ENCODE measurements at regions not wholly inside any gene's neighbourhood (a gene's known extent, or its start where the extent isn't known, plus 50 kb on each side); places are given as distances from the start of the nearest gene placed in this dataset.

DNA sequence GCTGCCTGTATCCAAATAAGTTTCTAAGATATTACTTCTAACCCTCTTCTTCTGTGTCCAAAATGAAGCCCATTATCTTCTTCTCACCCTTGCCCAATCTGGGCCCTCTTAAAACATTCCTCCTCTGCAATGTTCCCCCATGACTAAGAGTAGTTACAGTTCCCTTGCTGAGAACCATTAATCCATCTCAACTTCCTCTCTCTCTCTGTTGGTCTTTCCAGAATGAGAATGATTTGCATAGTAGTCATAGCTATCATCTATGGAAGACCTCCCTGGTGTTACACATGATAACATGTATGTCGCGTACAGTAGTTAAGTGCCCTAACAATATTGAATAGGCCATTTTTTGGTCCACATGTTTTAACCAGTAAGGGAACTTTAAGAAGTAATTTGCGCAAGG is 177.9 kb downstream of the ANXA2 start:
- no peaks in the 10 kb centered on the region for H3F3A ChIP-seq (ENCODE audit: insufficient read depth, low read length)
- no peak for DNase-seq
- H3K9ac ChIP-seq (ENCODE audit: low read length): no peak overlapping the region
- no peak overlapping the region for H3K4me2 ChIP-seq (ENCODE audit: low read depth, low read length)
- no peaks in the 10 kb centered on the region for H3K4me1 ChIP-seq (ENCODE audit: low read length)
- H3K9me2 ChIP-seq (replicated peaks; ENCODE audit: insufficient read depth, low read length): no peaks in the 10 kb centered on the region
- H4K20me1 ChIP-seq (ENCODE audit: insufficient read depth, low read length): no peaks in the 10 kb centered on the region
- no peak overlapping the region for H3K4me3 ChIP-seq (ENCODE audit: low read length)
- TF ChIP-seq EZH2 (optimal IDR thresholded peaks at IDR 0.05; ENCODE audit: low read depth, low read length) (no peak), EZH2phosphoT487 (IDR thresholded peaks at IDR 0.05; ENCODE audit: low read length) (no peak)
- TF ChIP-seq, protein P1, sequence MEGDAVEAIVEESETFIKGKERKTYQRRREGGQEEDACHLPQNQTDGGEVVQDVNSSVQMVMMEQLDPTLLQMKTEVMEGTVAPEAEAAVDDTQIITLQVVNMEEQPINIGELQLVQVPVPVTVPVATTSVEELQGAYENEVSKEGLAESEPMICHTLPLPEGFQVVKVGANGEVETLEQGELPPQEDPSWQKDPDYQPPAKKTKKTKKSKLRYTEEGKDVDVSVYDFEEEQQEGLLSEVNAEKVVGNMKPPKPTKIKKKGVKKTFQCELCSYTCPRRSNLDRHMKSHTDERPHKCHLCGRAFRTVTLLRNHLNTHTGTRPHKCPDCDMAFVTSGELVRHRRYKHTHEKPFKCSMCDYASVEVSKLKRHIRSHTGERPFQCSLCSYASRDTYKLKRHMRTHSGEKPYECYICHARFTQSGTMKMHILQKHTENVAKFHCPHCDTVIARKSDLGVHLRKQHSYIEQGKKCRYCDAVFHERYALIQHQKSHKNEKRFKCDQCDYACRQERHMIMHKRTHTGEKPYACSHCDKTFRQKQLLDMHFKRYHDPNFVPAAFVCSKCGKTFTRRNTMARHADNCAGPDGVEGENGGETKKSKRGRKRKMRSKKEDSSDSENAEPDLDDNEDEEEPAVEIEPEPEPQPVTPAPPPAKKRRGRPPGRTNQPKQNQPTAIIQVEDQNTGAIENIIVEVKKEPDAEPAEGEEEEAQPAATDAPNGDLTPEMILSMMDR (IDR thresholded peaks at IDR 0.05; ENCODE audit: low read length): no peak
- no peak overlapping the region for H2AFZ ChIP-seq (ENCODE audit: low read length)
- no peaks in the 10 kb centered on the region for H3K27me3 ChIP-seq (replicated peaks; ENCODE audit: insufficient read depth, low read length)
- H3K79me2 ChIP-seq (ENCODE audit: low read length): no peaks in the 10 kb centered on the region
- H3K36me3 ChIP-seq (replicated peaks; ENCODE audit: insufficient read depth, low read length): no peaks in the 10 kb centered on the region
- no peak overlapping the region for H3K27ac ChIP-seq (ENCODE audit: low read length)
- H3K9me3 ChIP-seq (replicated peaks; ENCODE audit: insufficient read depth, low read length): no peaks in the 10 kb centered on the region

DNA sequence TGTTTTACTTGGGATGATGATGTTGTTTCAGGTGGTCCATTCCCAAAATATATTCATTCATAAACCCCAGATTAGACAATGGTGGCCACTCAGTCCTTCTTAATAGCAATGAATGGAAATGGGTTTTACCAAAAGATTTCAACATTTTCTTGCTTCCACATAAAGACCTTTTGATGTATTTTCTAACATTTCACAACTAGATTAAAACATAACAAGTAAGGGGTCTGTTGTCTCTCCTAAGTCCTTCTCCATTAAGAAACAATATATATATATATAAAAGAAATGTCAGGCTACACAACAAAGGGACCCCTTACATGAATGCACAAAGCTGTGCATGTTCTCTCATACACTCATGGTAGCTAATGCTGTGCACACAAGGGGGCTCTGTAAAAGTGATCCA is 176.4 kb downstream of the ANXA2 start:
- H3K79me2 ChIP-seq (ENCODE audit: low read length): no peaks in the 10 kb centered on the region
- H2AFZ ChIP-seq (ENCODE audit: low read length): no peak overlapping the region
- no peaks in the 10 kb centered on the region for H3K27me3 ChIP-seq (replicated peaks; ENCODE audit: insufficient read depth, low read length)
- no peak overlapping the region for H3K9ac ChIP-seq (ENCODE audit: low read length)
- H3K9me2 ChIP-seq (replicated peaks; ENCODE audit: insufficient read depth, low read length): no peaks in the 10 kb centered on the region
- H3K9me3 ChIP-seq (replicated peaks; ENCODE audit: insufficient read depth, low read length): no peaks in the 10 kb centered on the region
- no peaks in the 10 kb centered on the region for H4K20me1 ChIP-seq (ENCODE audit: insufficient read depth, low read length)
- H3F3A ChIP-seq (ENCODE audit: insufficient read depth, low read length): no peaks in the 10 kb centered on the region
- no peak for DNase-seq
- H3K4me1 ChIP-seq (ENCODE audit: low read length): peaks cover 7% of the 10 kb centered on the region
- H3K4me3 ChIP-seq (ENCODE audit: low read length): no peak overlapping the region
- TF ChIP-seq EZH2phosphoT487 (IDR thresholded peaks at IDR 0.05; ENCODE audit: low read length) (no peak), EZH2 (optimal IDR thresholded peaks at IDR 0.05; ENCODE audit: low read depth, low read length) (no peak)
- TF ChIP-seq, protein P1 (IDR thresholded peaks at IDR 0.05; ENCODE audit: low read length): no peak
- H3K27ac ChIP-seq (ENCODE audit: low read length): no peak overlapping the region
- H3K4me2 ChIP-seq (ENCODE audit: low read depth, low read length): no peak overlapping the region
- no peaks in the 10 kb centered on the region for H3K36me3 ChIP-seq (replicated peaks; ENCODE audit: insufficient read depth, low read length)

DNA sequence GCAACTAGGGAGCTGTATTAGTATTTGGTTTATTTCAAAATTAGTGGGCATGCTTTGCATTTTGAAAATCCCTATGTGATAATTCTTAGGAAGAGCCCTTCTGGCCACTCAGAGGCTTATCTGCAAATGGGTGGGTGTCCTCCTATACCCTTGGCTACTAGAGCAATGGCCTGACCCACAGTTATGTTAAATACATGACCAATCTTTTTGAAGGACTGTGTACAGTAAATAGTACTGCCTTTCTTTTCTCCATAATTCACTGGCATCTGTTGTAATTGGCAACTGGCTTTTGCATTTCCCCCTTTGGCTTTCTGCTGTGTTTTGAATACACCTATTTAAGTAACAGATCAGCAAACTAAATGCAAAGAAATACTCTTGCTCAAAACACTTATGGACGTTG is 175.4 kb downstream of the ANXA2 start:
- Histone ChIP-seq H3K79me2 (ENCODE audit: low read length) (no peaks in the 10 kb centered on the region), H3K36me3 (replicated peaks; ENCODE audit: insufficient read depth, low read length) (no peaks in the 10 kb centered on the region), H3K4me1 (ENCODE audit: low read length) (peaks cover 7% of the 10 kb centered on the region), H3K9me2 (replicated peaks; ENCODE audit: insufficient read depth, low read length) (no peaks in the 10 kb centered on the region), H3K9me3 (replicated peaks; ENCODE audit: insufficient read depth, low read length) (no peaks in the 10 kb centered on the region), H4K20me1 (ENCODE audit: insufficient read depth, low read length) (no peaks in the 10 kb centered on the region), H3F3A (ENCODE audit: insufficient read depth, low read length) (no peaks in the 10 kb centered on the region), H3K4me2 (ENCODE audit: low read depth, low read length) (no peak overlapping the region), H3K27ac (ENCODE audit: low read length) (no peak overlapping the region), H2AFZ (ENCODE audit: low read length) (no peak overlapping the region), H3K4me3 (ENCODE audit: low read length) (no peak overlapping the region), H3K9ac (ENCODE audit: low read length) (no peak overlapping the region), H3K27me3 (replicated peaks; ENCODE audit: insufficient read depth, low read length) (no peaks in the 10 kb centered on the region)
- TF ChIP-seq EZH2 (optimal IDR thresholded peaks at IDR 0.05; ENCODE audit: low read depth, low read length) (no peak), EZH2phosphoT487 (IDR thresholded peaks at IDR 0.05; ENCODE audit: low read length) (no peak)
- TF ChIP-seq, protein P1 (IDR thresholded peaks at IDR 0.05; ENCODE audit: low read length): no peak
- no peak for DNase-seq

All from MM.1S (cell line).